ENCODE measurements at regions not wholly inside any gene's neighbourhood (a gene's known extent, or its start where the extent isn't known, plus 50 kb on each side); places are given as distances from the start of the nearest gene placed in this dataset.

DNA sequence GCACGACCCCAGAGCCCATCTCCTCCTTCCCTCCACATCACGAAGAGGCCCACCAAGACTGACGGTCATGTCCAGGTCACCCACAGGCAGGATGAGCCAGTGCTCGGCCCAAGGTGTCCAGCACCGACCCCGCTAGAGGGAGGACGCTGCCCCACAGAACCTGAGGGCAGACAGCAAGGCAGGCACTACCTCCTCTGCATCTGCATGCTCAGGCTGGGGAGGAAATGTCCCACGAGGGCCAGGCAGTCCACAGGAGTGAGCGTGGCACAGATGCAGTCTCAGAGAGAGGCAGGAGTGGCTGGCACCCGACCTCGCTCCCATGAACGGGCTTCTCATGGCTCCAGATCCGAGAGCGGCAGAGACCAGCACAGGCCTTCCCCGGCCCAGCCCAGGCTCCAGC lies 133.2 kb downstream of the TUBA3C start:
- H3K27ac ChIP-seq = no peak overlapping the region
- TF ChIP-seq POLR2AphosphoS5 (IDR thresholded peaks at IDR 0.05) = no peak
- TF ChIP-seq, protein P1, sequence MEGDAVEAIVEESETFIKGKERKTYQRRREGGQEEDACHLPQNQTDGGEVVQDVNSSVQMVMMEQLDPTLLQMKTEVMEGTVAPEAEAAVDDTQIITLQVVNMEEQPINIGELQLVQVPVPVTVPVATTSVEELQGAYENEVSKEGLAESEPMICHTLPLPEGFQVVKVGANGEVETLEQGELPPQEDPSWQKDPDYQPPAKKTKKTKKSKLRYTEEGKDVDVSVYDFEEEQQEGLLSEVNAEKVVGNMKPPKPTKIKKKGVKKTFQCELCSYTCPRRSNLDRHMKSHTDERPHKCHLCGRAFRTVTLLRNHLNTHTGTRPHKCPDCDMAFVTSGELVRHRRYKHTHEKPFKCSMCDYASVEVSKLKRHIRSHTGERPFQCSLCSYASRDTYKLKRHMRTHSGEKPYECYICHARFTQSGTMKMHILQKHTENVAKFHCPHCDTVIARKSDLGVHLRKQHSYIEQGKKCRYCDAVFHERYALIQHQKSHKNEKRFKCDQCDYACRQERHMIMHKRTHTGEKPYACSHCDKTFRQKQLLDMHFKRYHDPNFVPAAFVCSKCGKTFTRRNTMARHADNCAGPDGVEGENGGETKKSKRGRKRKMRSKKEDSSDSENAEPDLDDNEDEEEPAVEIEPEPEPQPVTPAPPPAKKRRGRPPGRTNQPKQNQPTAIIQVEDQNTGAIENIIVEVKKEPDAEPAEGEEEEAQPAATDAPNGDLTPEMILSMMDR (IDR thresholded peaks at IDR 0.05) = no peak
- no peak for TF ChIP-seq EP300 (IDR thresholded peaks at IDR 0.05)
- TF ChIP-seq POLR2A (IDR thresholded peaks at IDR 0.05) = no peak
- H3K9me3 ChIP-seq = peaks cover 0 to 46% (median 5%) of the 10 kb centered on the region in 4 donors
- 71 to 87% (median 77%) methylated on average over 8 to 15 of the region's 15 CpGs for WGBS, 5 donors
- H3K4me1 ChIP-seq = no peaks in the 10 kb centered on the region
- intact Hi-C loops (cut with DNase I; ENCODE audit: low total_unique reads) = no loop called here
- DNase-seq = no peak
- H3K4me3 ChIP-seq = no peak overlapping the region
- no peaks in the 10 kb centered on the region for H3K36me3 ChIP-seq
- no peaks in the 10 kb centered on the region for H3K27me3 ChIP-seq

GRCh38 chr13:19023115-19023514 lies 158.5 kb downstream of the TUBA3C start:
- TF ChIP-seq POLR2A (IDR thresholded peaks at IDR 0.05) = no peak
- TF ChIP-seq, protein P1 (IDR thresholded peaks at IDR 0.05) = no peak
- TF ChIP-seq POLR2AphosphoS5 (IDR thresholded peaks at IDR 0.05) = no peak
- no peak for TF ChIP-seq EP300 (IDR thresholded peaks at IDR 0.05)
- intact Hi-C loops (cut with DNase I; ENCODE audit: low total_unique reads) = no loop called here

DNA sequence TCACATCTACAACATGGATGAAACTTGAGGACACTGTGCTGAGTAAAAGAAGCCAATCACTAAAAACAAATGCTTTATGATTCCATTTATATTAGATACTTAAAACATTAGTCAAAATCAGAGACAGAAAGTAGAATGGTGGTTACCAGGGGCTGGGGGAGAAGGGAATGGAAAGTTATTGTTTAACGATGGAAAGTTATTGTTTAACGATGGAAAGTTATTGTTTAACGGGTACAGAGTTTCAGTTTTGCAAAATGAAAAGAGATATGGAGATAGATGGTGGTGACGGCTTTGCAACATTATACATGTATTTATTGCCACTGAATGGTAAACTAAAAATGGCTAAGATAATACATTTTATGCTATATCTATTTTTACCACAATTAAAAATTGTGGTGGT lies 160.6 kb downstream of the TUBA3C start:
- WGBS, 5 donors = 53 to 69% (median 62%) methylated on average over 4 of the region's 4 CpGs
- Histone ChIP-seq H3K9me3 (peaks cover 0 to 6% (median 2%) of the 10 kb centered on the region in 4 donors), H3K4me3 (no peak overlapping the region), H3K36me3 (no peaks in the 10 kb centered on the region), H3K4me1 (no peaks in the 10 kb centered on the region), H3K27me3 (peaks cover 0 to 12% (median 0%) of the 10 kb centered on the region in 3 donors), H3K27ac (no peak overlapping the region)
- no peak for DNase-seq
- intact Hi-C loops (cut with DNase I; ENCODE audit: low total_unique reads) = no loop called here
- TF ChIP-seq POLR2A (IDR thresholded peaks at IDR 0.05) (no peak), EP300 (IDR thresholded peaks at IDR 0.05) (no peak), POLR2AphosphoS5 (IDR thresholded peaks at IDR 0.05) (no peak)
- TF ChIP-seq, protein P1 (IDR thresholded peaks at IDR 0.05) = no peak

More at GRCh38 chr13:19023115-19023514, 158.5 kb downstream of the TUBA3C start:
- WGBS, 5 donors = 19 to 54% (median 48%) methylated on average over 2 of the region's 2 CpGs
- H3K27me3 ChIP-seq = peaks cover 0 to 12% (median 0%) of the 10 kb centered on the region in 3 donors
- peaks cover 0 to 6% (median 2%) of the 10 kb centered on the region in 4 donors for H3K9me3 ChIP-seq
- H3K27ac ChIP-seq = no peak overlapping the region
- H3K36me3 ChIP-seq = no peaks in the 10 kb centered on the region
- H3K4me3 ChIP-seq = no peak overlapping the region
- H3K4me1 ChIP-seq = no peaks in the 10 kb centered on the region
- DNase-seq = no peak

GRCh38 chr13:18998389-18998788 lies 183.2 kb downstream of the TUBA3C start:
- 71 to 74% (median 72%) methylated on average over 6 of the region's 6 CpGs for WGBS, 5 donors
- intact Hi-C loops (cut with DNase I; ENCODE audit: low total_unique reads) = no loop called here
- H3K27me3 ChIP-seq = no peaks in the 10 kb centered on the region
- no peak overlapping the region for H3K27ac ChIP-seq
- peaks cover 0 to 42% (median 7%) of the 10 kb centered on the region in 4 donors for H3K9me3 ChIP-seq
- no peak overlapping the region for H3K4me3 ChIP-seq
- peaks cover 0 to 19% (median 5%) of the 10 kb centered on the region in 4 donors for H3K4me1 ChIP-seq
- no peaks in the 10 kb centered on the region for H3K36me3 ChIP-seq
- no peak for DNase-seq
- no peak for TF ChIP-seq EP300 (IDR thresholded peaks at IDR 0.05)
- TF ChIP-seq, protein P1 (IDR thresholded peaks at IDR 0.05) = no peak
- no peak for TF ChIP-seq POLR2A (IDR thresholded peaks at IDR 0.05)
- TF ChIP-seq POLR2AphosphoS5 (IDR thresholded peaks at IDR 0.05) = no peak
